Stimulated activated CD4-positive, alpha-beta T cell treated with anti-CD3 and anti-CD28 coated beads, Interleukin-12 subunit alpha, Interleukin-12 subunit beta, amount 100 ng/mL, for 24 hours (primary cell): ENCODE measurements at regions not wholly inside any gene's neighbourhood (a gene's known extent, or its start where the extent isn't known, plus 50 kb on each side); places are given as distances from the start of the nearest gene placed in this dataset.

ENCODE experiments used
- DNase-seq, 2 experiments: peaks; one replicate each; pipeline ENCODE4 v3.0.0-alpha.2; 2020; ENCODE audit warnings: low read depth in 2 of 2

- no peak for DNase-seq
These were observed 78.0 kb downstream of the ZIC5 start for GRCh38 chr13:99893567-99893966.

GRCh38 chr13:99892866-99893504 is 78.6 kb downstream of the ZIC5 start:
- no peak for DNase-seq

DNA sequence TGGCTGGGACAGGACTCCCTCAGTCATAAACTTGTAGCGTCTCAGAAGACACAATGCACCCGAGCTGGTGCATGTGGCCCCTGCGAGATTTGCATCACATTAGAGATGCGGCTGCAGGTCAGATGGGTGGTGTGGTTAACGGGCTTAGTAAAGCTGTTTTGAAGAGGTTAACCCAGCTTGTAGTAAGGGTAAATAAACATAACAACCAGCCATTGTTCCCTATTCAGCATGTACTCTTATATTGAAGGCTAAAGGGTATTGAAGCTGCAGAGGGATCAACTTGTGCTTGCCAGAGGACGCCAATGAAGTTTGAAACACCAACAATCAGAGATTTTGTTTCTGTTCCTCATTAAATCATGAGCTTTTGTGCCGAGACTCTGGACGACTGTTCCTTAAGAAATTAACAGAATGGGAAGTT is 79.4 kb downstream of the ZIC5 start:
- DNase-seq = no peak

- no peak for DNase-seq
These were observed 84.9 kb downstream of the ZIC5 start for GRCh38 chr13:99886706-99887105.

GRCh38 chr13:99884913-99885312 is 86.7 kb downstream of the ZIC5 start:
- no peak for DNase-seq

DNA sequence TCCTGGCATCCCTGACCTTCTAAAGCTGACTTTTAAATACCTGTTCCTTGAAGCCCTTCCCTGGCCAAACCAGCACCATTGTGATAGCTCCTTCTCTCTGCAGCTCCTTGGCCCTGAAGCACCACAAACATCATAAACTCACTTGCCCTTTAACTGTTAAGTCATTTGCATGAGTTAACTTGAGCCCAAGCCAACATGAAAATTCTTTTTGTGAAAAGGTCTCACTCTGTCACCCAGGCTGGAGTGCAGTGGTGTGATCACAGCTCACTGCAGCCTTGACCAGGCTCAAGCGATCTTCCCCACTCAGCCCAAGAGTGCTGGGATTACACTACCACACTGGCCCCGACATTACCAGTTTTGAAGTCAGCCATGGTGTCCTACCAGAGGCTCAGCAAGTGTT is 87.8 kb downstream of the ZIC5 start:
- DNase-seq = no peak

DNA sequence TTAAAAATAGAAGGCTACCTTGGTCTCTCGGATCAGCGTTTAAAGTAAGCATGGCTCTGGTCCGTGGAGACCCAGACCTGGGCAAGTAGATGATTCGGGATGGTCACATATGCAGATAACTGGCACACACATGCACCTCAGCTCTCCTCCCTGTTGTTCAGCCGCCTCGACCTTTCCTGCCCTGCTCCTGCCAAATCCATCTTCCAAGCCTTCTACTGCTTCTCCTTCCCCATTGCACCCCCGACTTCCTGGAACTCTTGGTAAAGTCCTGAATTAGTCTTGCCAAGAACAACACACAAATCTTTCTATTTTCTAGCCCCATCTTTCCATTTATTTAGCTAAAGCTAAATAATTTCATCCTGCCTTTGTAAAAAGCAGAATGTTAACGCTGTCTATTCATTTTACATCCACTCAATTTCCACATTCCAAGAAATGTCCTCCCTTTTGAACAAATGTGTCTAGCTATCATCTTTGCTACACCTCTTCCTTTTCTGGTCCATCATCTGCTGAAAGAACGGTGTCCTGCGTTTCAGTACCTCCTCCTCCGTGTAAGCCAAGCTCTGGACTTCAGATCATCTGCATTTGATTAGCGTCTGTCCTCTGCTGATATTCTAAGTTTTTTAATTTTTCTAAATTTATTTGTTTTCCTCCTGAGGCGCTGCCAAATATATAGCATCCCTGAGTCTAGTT is 92.5 kb downstream of the ZIC5 start:
- DNase-seq = no peak

DNA sequence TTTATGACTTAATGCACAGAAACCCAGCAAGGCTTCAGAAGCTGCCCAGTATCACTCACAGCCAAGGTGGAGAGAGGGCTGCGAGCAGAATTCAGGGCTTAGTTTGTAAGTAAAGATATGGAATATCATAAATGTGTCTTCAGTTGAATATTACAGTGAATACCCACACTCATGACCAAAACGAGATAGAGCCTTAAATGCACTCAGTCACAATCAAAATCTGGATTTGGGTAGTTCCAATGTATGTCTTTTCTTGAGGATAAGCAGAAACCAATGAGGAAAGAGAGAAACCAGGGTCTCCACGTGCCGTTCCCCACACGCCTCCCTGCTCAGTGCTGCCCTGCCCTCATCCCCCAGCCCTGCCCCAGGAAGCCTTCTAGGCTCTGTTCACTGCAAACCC is 94.9 kb downstream of the ZIC5 start:
- no peak for DNase-seq

GRCh38 chr13:99875391-99875790 is 96.2 kb downstream of the ZIC5 start:
- DNase-seq = no peak

DNA sequence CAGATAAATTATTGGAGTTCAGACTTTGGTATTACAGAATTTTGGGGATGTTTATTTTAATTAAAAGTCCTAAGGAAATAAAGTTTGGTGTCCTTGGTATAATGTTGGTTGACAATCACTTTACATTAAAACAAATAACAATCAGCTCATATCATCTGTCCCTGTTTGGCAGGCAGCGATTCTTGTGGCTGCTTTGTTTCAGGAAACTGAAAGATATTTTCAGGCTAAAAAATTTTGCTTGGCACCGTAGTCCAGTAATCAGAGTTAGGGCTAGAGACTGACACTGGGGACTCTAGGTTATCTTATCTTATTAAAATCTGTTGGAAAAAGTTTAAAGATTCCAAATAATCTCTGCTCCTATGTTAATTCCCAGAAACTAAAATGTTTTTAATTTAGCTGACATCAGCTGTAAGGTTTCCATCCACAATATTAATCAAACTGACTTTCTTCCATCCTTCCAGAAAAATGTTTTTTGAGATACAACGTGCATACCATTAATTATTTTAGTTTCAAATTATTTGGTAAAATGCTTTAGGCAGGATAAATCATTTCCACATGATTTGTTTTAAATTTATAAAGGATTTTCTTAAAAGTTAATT is 97.6 kb downstream of the ZIC5 start:
- DNase-seq = no peak

GRCh38 chr13:99873141-99873540 is 98.4 kb downstream of the ZIC5 start:
- no peak for DNase-seq

DNA sequence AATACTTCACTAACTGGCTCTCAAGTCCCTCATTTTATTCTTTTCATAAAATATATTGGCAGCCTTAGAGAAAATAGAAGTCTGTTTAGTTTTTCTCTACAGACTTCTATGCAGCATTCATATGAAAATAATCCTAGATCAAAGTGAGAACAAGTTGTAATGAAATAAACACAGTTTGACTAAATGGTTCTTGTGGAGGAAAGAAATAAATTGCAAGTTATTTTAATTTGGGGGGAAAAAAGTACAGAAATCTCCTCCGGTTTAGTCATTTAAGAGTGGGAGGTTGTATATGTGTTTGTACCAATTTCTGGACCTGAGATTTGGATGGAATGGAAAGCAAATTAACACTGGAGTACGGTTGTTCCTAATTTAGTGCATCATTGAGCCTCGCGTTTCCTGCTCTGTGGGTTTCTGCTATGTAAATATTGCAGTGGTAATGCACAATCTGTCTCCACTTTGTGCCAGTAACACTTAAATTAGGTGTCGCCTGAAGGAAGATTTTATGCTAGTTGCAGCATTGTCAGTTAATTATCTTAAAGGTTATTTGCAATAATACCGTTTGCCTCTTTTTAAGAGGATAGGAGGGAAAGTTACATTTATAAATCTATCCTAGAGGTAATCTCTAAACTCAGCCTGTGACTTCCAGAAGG is 100.2 kb downstream of the ZIC5 start:
- DNase-seq = no peak

DNA sequence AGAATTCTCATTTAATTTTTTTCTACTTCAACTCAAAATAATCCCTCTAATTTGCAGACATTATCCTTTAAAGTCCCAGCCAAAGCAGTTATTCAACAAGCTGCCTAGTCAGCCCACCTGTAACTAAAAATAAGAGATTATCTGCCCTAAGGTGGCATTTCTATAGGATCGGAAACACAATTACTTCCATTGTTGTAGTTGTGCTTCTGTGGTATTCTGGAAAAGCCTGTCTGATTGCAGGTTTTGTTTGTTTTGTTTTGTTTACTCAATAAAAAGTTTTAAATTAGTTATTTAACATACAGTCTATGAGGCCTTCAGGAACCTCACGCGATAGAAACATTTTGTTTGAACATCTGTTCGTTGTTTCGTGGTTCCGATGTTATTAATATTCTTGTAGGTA is 101.0 kb downstream of the ZIC5 start:
- no peak for DNase-seq

DNA sequence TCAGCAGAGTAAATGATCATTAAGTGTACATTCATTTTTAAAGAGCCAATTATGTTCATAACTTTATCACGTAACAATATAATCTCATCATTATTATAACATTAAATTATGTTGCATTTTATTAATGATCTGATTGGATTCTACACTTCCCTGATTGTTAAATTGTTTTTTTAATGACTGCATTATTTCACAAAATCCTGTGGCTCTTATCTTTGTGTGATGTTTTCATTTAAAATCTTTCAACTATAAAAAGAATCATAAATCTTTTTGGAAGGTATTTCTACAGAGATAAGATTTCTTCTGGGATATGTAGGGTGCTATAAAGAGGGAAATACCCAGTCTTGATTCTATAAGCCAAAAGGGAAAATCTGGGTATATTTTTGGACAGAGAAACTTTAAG is 101.7 kb downstream of the ZIC5 start:
- DNase-seq = no peak

DNA sequence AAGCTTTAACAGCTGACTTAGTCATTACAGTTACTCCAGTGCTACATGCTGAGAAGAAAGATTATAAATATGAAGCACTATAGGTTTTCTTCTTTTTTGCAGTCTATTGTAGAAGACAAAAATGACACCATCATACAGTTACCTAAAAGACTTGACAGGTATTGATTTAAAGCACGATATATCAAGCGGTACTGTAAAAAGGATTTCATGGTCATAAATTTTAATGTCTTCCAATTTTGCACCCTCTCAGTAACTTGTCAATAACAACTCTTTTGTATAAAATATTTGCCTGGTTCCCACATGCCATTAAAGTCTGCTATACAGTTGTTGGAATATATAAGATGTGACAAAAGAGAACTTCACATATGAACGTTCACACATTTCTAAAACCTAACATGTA is 102.8 kb downstream of the ZIC5 start:
- no peak for DNase-seq

- no peak for DNase-seq
These were observed 103.9 kb downstream of the ZIC5 start for GRCh38 chr13:99867535-99868257.

- DNase-seq = no peak
These were observed 104.8 kb downstream of the ZIC5 start for GRCh38 chr13:99866781-99867180.

- DNase-seq = no peak
These were observed 106.1 kb downstream of the ZIC5 start for GRCh38 chr13:99865420-99865930.

GRCh38 chr13:99864627-99864990 is 107.0 kb downstream of the ZIC5 start:
- DNase-seq = no peak

- no peak for DNase-seq
These were observed 107.6 kb downstream of the ZIC5 start for GRCh38 chr13:99863789-99864626.

- DNase-seq = no peak
These were observed 109.3 kb downstream of the ZIC5 start for GRCh38 chr13:99862244-99862643.
